ENCODE measurements at regions not wholly inside any gene's neighbourhood (a gene's known extent, or its start where the extent isn't known, plus 50 kb on each side); places are given as distances from the start of the nearest gene placed in this dataset.

DNA sequence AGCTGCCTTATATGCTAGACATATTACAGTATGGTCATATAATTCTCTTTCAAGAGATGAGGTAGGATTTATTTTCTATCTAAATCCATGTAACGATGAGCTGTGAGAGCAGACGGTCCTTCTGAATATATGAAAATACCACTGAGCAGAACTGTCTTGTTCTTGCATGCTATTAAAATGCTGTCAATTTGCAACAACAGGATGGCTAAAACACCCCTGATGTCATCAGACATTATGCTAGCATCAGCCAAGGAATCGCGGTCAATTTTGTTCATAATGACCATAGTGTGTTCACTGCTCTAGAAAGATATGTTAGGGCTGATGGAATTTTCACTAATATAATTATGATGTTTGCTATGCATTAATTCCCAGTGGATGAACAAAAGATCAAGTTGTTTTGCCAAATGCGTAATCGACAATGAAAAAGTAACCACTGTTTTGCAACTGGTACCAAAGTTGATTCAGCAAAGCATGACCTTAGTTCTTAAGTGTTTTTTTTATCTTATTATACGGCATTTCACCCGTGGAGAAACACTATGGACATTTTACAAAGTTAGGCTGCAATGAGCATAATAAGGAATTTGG is 765.4 kb upstream of the NR2F2 start:
- H3K9me3 ChIP-seq = no peaks in the 10 kb centered on the region
- TF ChIP-seq, protein P1, sequence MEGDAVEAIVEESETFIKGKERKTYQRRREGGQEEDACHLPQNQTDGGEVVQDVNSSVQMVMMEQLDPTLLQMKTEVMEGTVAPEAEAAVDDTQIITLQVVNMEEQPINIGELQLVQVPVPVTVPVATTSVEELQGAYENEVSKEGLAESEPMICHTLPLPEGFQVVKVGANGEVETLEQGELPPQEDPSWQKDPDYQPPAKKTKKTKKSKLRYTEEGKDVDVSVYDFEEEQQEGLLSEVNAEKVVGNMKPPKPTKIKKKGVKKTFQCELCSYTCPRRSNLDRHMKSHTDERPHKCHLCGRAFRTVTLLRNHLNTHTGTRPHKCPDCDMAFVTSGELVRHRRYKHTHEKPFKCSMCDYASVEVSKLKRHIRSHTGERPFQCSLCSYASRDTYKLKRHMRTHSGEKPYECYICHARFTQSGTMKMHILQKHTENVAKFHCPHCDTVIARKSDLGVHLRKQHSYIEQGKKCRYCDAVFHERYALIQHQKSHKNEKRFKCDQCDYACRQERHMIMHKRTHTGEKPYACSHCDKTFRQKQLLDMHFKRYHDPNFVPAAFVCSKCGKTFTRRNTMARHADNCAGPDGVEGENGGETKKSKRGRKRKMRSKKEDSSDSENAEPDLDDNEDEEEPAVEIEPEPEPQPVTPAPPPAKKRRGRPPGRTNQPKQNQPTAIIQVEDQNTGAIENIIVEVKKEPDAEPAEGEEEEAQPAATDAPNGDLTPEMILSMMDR (IDR thresholded peaks at IDR 0.05) = no peak
- TF ChIP-seq POLR2AphosphoS5 (IDR thresholded peaks at IDR 0.05) = no peak
- no peak for TF ChIP-seq POLR2A (IDR thresholded peaks at IDR 0.05)
- no peaks in the 10 kb centered on the region for H3K4me1 ChIP-seq (replicated peaks)
- no peak overlapping the region for H3K4me3 ChIP-seq
- no peak overlapping the region for H3K27ac ChIP-seq
- WGBS = 85% methylated on average over 8 of the region's 8 CpGs
- DNase-seq (ENCODE audit: low spot score) = no peak
- no peaks in the 10 kb centered on the region for H3K27me3 ChIP-seq (replicated peaks; ENCODE audit: insufficient read depth)
- no peaks in the 10 kb centered on the region for H3K36me3 ChIP-seq
- intact Hi-C loops (cut with DNase I) = no loop called here

DNA sequence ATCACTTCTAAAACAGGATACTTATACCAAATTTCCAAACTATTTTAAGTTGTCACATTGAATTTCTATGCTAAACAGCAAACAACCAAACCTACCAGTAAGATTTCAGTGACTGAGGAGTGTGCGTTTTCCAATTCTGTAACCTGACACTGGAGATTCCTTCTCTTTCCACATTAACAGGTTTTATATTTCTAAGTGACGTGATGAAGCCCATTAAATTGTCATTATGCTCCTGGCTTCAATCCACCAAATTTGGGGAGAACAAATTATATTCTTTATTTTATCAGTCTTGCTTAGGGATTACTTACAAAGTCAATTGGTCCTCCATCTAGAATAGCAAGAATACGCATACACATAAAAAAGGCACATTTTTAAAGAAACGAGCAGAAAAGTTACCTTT is 764.8 kb upstream of the NR2F2 start:
- TF ChIP-seq, protein P1 (IDR thresholded peaks at IDR 0.05) = no peak
- no peak for TF ChIP-seq POLR2AphosphoS5 (IDR thresholded peaks at IDR 0.05)
- no peak for TF ChIP-seq POLR2A (IDR thresholded peaks at IDR 0.05)
- intact Hi-C loops (cut with DNase I) = no loop called here
- DNase-seq (ENCODE audit: low spot score) = no peak
- Histone ChIP-seq H3K36me3 (no peaks in the 10 kb centered on the region), H3K4me1 (replicated peaks) (no peaks in the 10 kb centered on the region), H3K27me3 (replicated peaks; ENCODE audit: insufficient read depth) (no peaks in the 10 kb centered on the region), H3K9me3 (no peaks in the 10 kb centered on the region), H3K27ac (no peak overlapping the region), H3K4me3 (no peak overlapping the region)
- 56% methylated on average over 4 of the region's 4 CpGs for WGBS

GRCh38 chr15:95567686-95568085 is 762.8 kb upstream of the NR2F2 start:
- Histone ChIP-seq H3K36me3 (no peaks in the 10 kb centered on the region), H3K27me3 (replicated peaks; ENCODE audit: insufficient read depth) (no peaks in the 10 kb centered on the region), H3K4me3 (no peak overlapping the region), H3K9me3 (no peaks in the 10 kb centered on the region), H3K27ac (no peak overlapping the region), H3K4me1 (replicated peaks) (no peaks in the 10 kb centered on the region)
- intact Hi-C loops (cut with DNase I) = no loop called here
- TF ChIP-seq, protein P1 (IDR thresholded peaks at IDR 0.05) = no peak
- TF ChIP-seq POLR2A (IDR thresholded peaks at IDR 0.05) (no peak), POLR2AphosphoS5 (IDR thresholded peaks at IDR 0.05) (no peak)
- WGBS = 55% methylated on average over 1 of the region's 1 CpG
- no peak for DNase-seq (ENCODE audit: low spot score)

GRCh38 chr15:95574053-95574452 is 756.4 kb upstream of the NR2F2 start:
- intact Hi-C loops (cut with DNase I) = no loop called here
- WGBS = 81% methylated on average over 5 of the region's 5 CpGs
- Histone ChIP-seq H3K36me3 (no peaks in the 10 kb centered on the region), H3K27me3 (replicated peaks; ENCODE audit: insufficient read depth) (no peaks in the 10 kb centered on the region), H3K9me3 (no peaks in the 10 kb centered on the region), H3K27ac (no peak overlapping the region), H3K4me1 (replicated peaks) (no peaks in the 10 kb centered on the region), H3K4me3 (no peak overlapping the region)
- TF ChIP-seq, protein P1 (IDR thresholded peaks at IDR 0.05) = no peak
- TF ChIP-seq POLR2A (IDR thresholded peaks at IDR 0.05) (no peak), POLR2AphosphoS5 (IDR thresholded peaks at IDR 0.05) (no peak)
- no peak for DNase-seq (ENCODE audit: low spot score)

- intact Hi-C loops (cut with DNase I) = no loop called here
- Histone ChIP-seq H3K27ac (no peak overlapping the region), H3K9me3 (no peaks in the 10 kb centered on the region), H3K4me3 (no peak overlapping the region), H3K27me3 (replicated peaks; ENCODE audit: insufficient read depth) (no peaks in the 10 kb centered on the region), H3K4me1 (replicated peaks) (no peaks in the 10 kb centered on the region), H3K36me3 (no peaks in the 10 kb centered on the region)
- no peak for DNase-seq (ENCODE audit: low spot score)
- 80% methylated on average over 4 of the region's 4 CpGs for WGBS
- TF ChIP-seq POLR2AphosphoS5 (IDR thresholded peaks at IDR 0.05) (no peak), POLR2A (IDR thresholded peaks at IDR 0.05) (no peak)
- TF ChIP-seq, protein P1 (IDR thresholded peaks at IDR 0.05) = no peak
These were observed 752.6 kb upstream of the NR2F2 start for GRCh38 chr15:95577927-95578326.
